ENCODE measurements at regions not wholly inside any gene's neighbourhood (a gene's known extent, or its start where the extent isn't known, plus 50 kb on each side); places are given as distances from the start of the nearest gene placed in this dataset.

GRCh38 chr9:17018540-17019196, 116.2 kb upstream of the CNTLN start:
- DNase-seq (ENCODE audit: low spot score) = no peak

- peak; percentile 68 for DNase-seq (ENCODE audit: low spot score)
Observed at GRCh38 chr9:17017931-17018491, 116.8 kb upstream of the CNTLN start.

- DNase-seq (ENCODE audit: low spot score) = no peak
Observed at GRCh38 chr9:17013891-17014290, 120.9 kb upstream of the CNTLN start.

- DNase-seq (ENCODE audit: low spot score) = no peak
Observed at GRCh38 chr9:17013010-17013409, 121.8 kb upstream of the CNTLN start.

- DNase-seq (ENCODE audit: low spot score) = no peak
Observed at GRCh38 chr9:17011880-17012279, 123.0 kb upstream of the CNTLN start.

GRCh38 chr9:17009071-17009470, 125.8 kb upstream of the CNTLN start:
- DNase-seq (ENCODE audit: low spot score) = no peak

GRCh38 chr9:17005056-17005823, 129.6 kb upstream of the CNTLN start:
- DNase-seq (ENCODE audit: low spot score) = peak; percentile 71

- peak; percentile 19 for DNase-seq (ENCODE audit: low spot score)
Observed at GRCh38 chr9:17004500-17004899, 130.3 kb upstream of the CNTLN start.

GRCh38 chr9:17003576-17004240, 131.1 kb upstream of the CNTLN start:
- DNase-seq (ENCODE audit: low spot score) = peak; percentile 36

GRCh38 chr9:16996901-16997491, 126.5 kb upstream of the BNC2 start:
- DNase-seq (ENCODE audit: low spot score) = no peak

GRCh38 chr9:16992138-16992537, 121.7 kb upstream of the BNC2 start:
- DNase-seq (ENCODE audit: low spot score) = no peak

GRCh38 chr9:16987026-16987425, 116.6 kb upstream of the BNC2 start:
- peak; percentile 55 for DNase-seq (ENCODE audit: low spot score)

GRCh38 chr9:16986556-16986955, 116.1 kb upstream of the BNC2 start:
- DNase-seq (ENCODE audit: low spot score) = no peak

- peak; percentile 81 for DNase-seq (ENCODE audit: low spot score)
Observed at GRCh38 chr9:16985559-16986348, 115.3 kb upstream of the BNC2 start.

- DNase-seq (ENCODE audit: low spot score) = no peak
Observed at GRCh38 chr9:16982780-16983310, 112.4 kb upstream of the BNC2 start.

GRCh38 chr9:16976427-16976826, 106.0 kb upstream of the BNC2 start:
- DNase-seq (ENCODE audit: low spot score) = no peak

- DNase-seq (ENCODE audit: low spot score) = no peak
Observed at GRCh38 chr9:16974436-16974835, 104.0 kb upstream of the BNC2 start.

- DNase-seq (ENCODE audit: low spot score) = no peak
Observed at GRCh38 chr9:16970321-16970720, 99.9 kb upstream of the BNC2 start.

- DNase-seq (ENCODE audit: low spot score) = peak; percentile 68
Observed at GRCh38 chr9:16964228-16964627, 93.8 kb upstream of the BNC2 start.

GRCh38 chr9:16960084-16960483, 89.6 kb upstream of the BNC2 start:
- DNase-seq (ENCODE audit: low spot score) = no peak

GRCh38 chr9:16959391-16959790, 88.9 kb upstream of the BNC2 start:
- no peak for DNase-seq (ENCODE audit: low spot score)
